WTC11 (cell line): ENCODE measurements at regions not wholly inside any gene's neighbourhood (a gene's known extent, or its start where the extent isn't known, plus 50 kb on each side); places are given as distances from the start of the nearest gene placed in this dataset.

Experiments
- ATAC-seq: fragments of 200-7000 bp; cut with Tn5 transposase; 2 replicates; pipeline ENCODE4 v1.10.0; 2021; ENCODE audit warnings: mild to moderate bottlenecking, moderate library complexity
- CTCF ChIA-PET: fragments of 300-600 bp; sonication (Branson Sonifier 250); formaldehyde crosslinking; loops from one replicate; lab custom pipeline; 2021; ENCODE audit warnings: antibody characterized with exemption; lab: Charles Lee
- POLR2A ChIA-PET: fragments of 350-600 bp; sonication (Branson Sonifier 250); formaldehyde crosslinking; loops from one replicate; lab custom pipeline; 2021; ENCODE audit warnings: antibody characterized with exemption; lab: Charles Lee
- DNase-seq: peaks from one replicate; pipeline ENCODE4 v3.0.0; 2021; ENCODE audit warnings: low spot score
- H3K27ac Mint-ChIP-seq: 2 replicates; pipeline ENCODE4 v1.8.0; 2021; ENCODE audit warnings: mixed read lengths
- H3K27me3 Mint-ChIP-seq: 2 replicates; pipeline ENCODE4 v1.8.0; 2021; ENCODE audit warnings: low read depth, mild to moderate bottlenecking, moderate library complexity, mixed read lengths
- H3K36me3 Mint-ChIP-seq: 2 replicates; pipeline ENCODE4 v1.8.0; 2021; ENCODE audit warnings: mixed read lengths
- H3K4me1 Mint-ChIP-seq: 2 replicates; pipeline ENCODE4 v1.8.0; 2022; ENCODE audit warnings: mixed read lengths
- H3K4me3 Mint-ChIP-seq: 2 replicates; pipeline ENCODE4 v1.8.0; 2021; ENCODE audit warnings: mild to moderate bottlenecking, moderate library complexity, mixed read lengths
- H3K9me3 Mint-ChIP-seq: 2 replicates; pipeline ENCODE4 v1.8.0; 2021; ENCODE audit warnings: mixed read lengths
- ATF6 ChIP-seq: sonication (generic); formaldehyde crosslinking; IDR thresholded peaks from 2 replicates; pipeline ENCODE4 v1.8.1; 2023; ENCODE audit warnings: mild to moderate bottlenecking, missing genetic modification reagents
- CTCF ChIP-seq: fragments of 200-600 bp; IDR thresholded peaks from 2 replicates; pipeline ENCODE4 v1.8.0; 2022; ENCODE audit warnings: antibody characterized with exemption
- JAZF1 ChIP-seq: fragments of 250-450 bp; sonication (Bioruptor Pico); IDR thresholded peaks from 2 replicates; pipeline ENCODE4 v1.9.0; 2021; ENCODE audit warnings: moderate library complexity, mild to moderate bottlenecking, inconsistent platforms
- NFE2L1 ChIP-seq: sonication (generic); formaldehyde crosslinking; IDR thresholded peaks from 2 replicates; pipeline ENCODE4 v1.8.1; 2023; ENCODE audit warnings: missing genetic modification reagents
- SMAD3 ChIP-seq: sonication (generic); formaldehyde crosslinking; IDR thresholded peaks from 2 replicates; pipeline ENCODE4 v1.8.0; 2022; ENCODE audit warnings: missing genetic modification reagents, mild to moderate bottlenecking, borderline replicate concordance
- TCF7 ChIP-seq: sonication (generic); formaldehyde crosslinking; IDR thresholded peaks from 2 replicates; pipeline ENCODE4 v1.8.0; 2022; ENCODE audit warnings: mild to moderate bottlenecking, low read depth, missing genetic modification reagents, moderate library complexity
- TP53 ChIP-seq: sonication (generic); formaldehyde crosslinking; IDR thresholded peaks from 2 replicates; pipeline ENCODE4 v1.8.1; 2023; ENCODE audit warnings: mild to moderate bottlenecking, missing genetic modification reagents
- ZBTB21 ChIP-seq: sonication (generic); formaldehyde crosslinking; IDR thresholded peaks from 2 replicates; pipeline ENCODE4 v1.8.1; 2023; ENCODE audit warnings: mild to moderate bottlenecking, missing genetic modification reagents, borderline replicate concordance
- ZNF281 ChIP-seq: sonication (generic); formaldehyde crosslinking; IDR thresholded peaks from 2 replicates; pipeline ENCODE4 v1.8.0; 2023; ENCODE audit warnings: mild to moderate bottlenecking, missing genetic modification reagents

GRCh38 chr22:49299821-49300231 is 527.8 kb downstream of the BRD1 start (continued):
- TF ChIP-seq ZBTB21 (CRISPR knock-in tag) = no peak

GRCh38 chr22:49298834-49299750 is 528.6 kb downstream of the BRD1 start:
- TF ChIP-seq JAZF1 (CRISPR knock-in tag) (no peak), NFE2L1 (no peak), ZNF281 (CRISPR knock-in tag) (no peak), CTCF (no peak), SMAD3 (CRISPR knock-in tag) (no peak)
- peaks cover 4% of the 10 kb centered on the region; the same call in 1 of the 2 replicates for H3K27me3 Mint-ChIP-seq
- ATAC-seq = no peak
- POLR2A ChIA-PET = interaction anchor here (0.5 kb wide), 1 partner anchor 76 kb away, joined by 3 read pairs; no protein-coding TSS in a partner anchor
- CTCF ChIA-PET = interaction anchor here (1.3 to 5.4 kb wide), 2 partner anchors 253 to 334 kb away, joined by 4 to 30 read pairs; no protein-coding TSS in a partner anchor
- no peak overlapping the region for H3K27ac Mint-ChIP-seq
- H3K4me3 Mint-ChIP-seq = no peak overlapping the region
- peaks cover 5% of the 10 kb centered on the region; the same call in 1 of the 2 replicates for H3K4me1 Mint-ChIP-seq
- DNase-seq = no peak
- H3K9me3 Mint-ChIP-seq = peaks cover 3% of the 10 kb centered on the region
- H3K36me3 Mint-ChIP-seq = 0 out of 2 replicates have a peak, but pooled peaks cover 4% of the 10 kb centered on the region

- no peak overlapping the region for H3K27ac Mint-ChIP-seq
- no peak for TF ChIP-seq TCF7 (CRISPR knock-in tag)
- TF ChIP-seq TP53 = no peak
- no peak for TF ChIP-seq ATF6
- H3K9me3 Mint-ChIP-seq = peaks cover 13% of the 10 kb centered on the region
- ATAC-seq (peak; percentile 52), DNase-seq (no peak)
- peaks cover 5% of the 10 kb centered on the region; the same call in 1 of the 2 replicates for H3K4me1 Mint-ChIP-seq
- ChIA-PET POLR2A (interaction anchor here (0.5 kb wide), 1 partner anchor 77 kb away, joined by 3 read pairs; no protein-coding TSS in a partner anchor), CTCF (interaction anchor here (1.3 to 5.4 kb wide), 2 partner anchors 252 to 335 kb away, joined by 4 to 30 read pairs; no protein-coding TSS in a partner anchor)
- no peak overlapping the region for H3K4me3 Mint-ChIP-seq
- H3K36me3 Mint-ChIP-seq = peaks cover 13% of the 10 kb centered on the region
- H3K27me3 Mint-ChIP-seq = peaks cover 7% of the 10 kb centered on the region
Measured at GRCh38 chr22:49297871-49298721, 529.6 kb downstream of the BRD1 start.
